Coronary artery (tissue), 2 donors: ENCODE measurements at regions not wholly inside any gene's neighbourhood (a gene's known extent, or its start where the extent isn't known, plus 50 kb on each side); places are given as distances from the start of the nearest gene placed in this dataset.
"Not testable (repeated sequence)": the region's sequence is repeated elsewhere in the genome, so short reads cannot be mapped to it uniquely, and the experiment has no call there.

Experiments used
- DNase-seq: peaks from one replicate; pipeline ENCODE4 v3.0.0-alpha.2; 2017; ENCODE audit warnings: low spot score
- H3K27ac ChIP-seq, 2 donors: fragments of 200-600 bp; sonication (generic); one replicate each; pipeline ENCODE4 v1.5.1; 2016 to 2019
- H3K4me3 ChIP-seq: fragments of 200-600 bp; sonication (generic); 2 replicates; pipeline ENCODE4 v1.5.1; 2016; ENCODE audit warnings: mild to moderate bottlenecking, moderate library complexity
- TF ChIP-seq, protein P1 (sequence below): fragments of 200-600 bp; sonication (generic); IDR thresholded peaks from one replicate; pipeline ENCODE4 v1.5.1; 2019; ENCODE audit warnings: antibody characterized with exemption

- TF ChIP-seq, protein P1, sequence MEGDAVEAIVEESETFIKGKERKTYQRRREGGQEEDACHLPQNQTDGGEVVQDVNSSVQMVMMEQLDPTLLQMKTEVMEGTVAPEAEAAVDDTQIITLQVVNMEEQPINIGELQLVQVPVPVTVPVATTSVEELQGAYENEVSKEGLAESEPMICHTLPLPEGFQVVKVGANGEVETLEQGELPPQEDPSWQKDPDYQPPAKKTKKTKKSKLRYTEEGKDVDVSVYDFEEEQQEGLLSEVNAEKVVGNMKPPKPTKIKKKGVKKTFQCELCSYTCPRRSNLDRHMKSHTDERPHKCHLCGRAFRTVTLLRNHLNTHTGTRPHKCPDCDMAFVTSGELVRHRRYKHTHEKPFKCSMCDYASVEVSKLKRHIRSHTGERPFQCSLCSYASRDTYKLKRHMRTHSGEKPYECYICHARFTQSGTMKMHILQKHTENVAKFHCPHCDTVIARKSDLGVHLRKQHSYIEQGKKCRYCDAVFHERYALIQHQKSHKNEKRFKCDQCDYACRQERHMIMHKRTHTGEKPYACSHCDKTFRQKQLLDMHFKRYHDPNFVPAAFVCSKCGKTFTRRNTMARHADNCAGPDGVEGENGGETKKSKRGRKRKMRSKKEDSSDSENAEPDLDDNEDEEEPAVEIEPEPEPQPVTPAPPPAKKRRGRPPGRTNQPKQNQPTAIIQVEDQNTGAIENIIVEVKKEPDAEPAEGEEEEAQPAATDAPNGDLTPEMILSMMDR: no peak
- H3K4me3 ChIP-seq: no peak overlapping the region
- no peak overlapping the region for H3K27ac ChIP-seq
- no peak for DNase-seq
Measured at GRCh38 chr4:188660796-188661195, 521.6 kb downstream of the TRIML1 start.

- no peak for DNase-seq
- TF ChIP-seq, protein P1: no peak
- H3K4me3 ChIP-seq: no peak overlapping the region
- H3K27ac ChIP-seq: no peak overlapping the region
Measured at GRCh38 chr4:188661502-188661901, 522.3 kb downstream of the TRIML1 start.

GRCh38 chr4:188663369-188663768 is 524.1 kb downstream of the TRIML1 start:
- Histone ChIP-seq H3K27ac (no peak overlapping the region), H3K4me3 (no peak overlapping the region)
- TF ChIP-seq, protein P1: no peak
- no peak for DNase-seq

DNA sequence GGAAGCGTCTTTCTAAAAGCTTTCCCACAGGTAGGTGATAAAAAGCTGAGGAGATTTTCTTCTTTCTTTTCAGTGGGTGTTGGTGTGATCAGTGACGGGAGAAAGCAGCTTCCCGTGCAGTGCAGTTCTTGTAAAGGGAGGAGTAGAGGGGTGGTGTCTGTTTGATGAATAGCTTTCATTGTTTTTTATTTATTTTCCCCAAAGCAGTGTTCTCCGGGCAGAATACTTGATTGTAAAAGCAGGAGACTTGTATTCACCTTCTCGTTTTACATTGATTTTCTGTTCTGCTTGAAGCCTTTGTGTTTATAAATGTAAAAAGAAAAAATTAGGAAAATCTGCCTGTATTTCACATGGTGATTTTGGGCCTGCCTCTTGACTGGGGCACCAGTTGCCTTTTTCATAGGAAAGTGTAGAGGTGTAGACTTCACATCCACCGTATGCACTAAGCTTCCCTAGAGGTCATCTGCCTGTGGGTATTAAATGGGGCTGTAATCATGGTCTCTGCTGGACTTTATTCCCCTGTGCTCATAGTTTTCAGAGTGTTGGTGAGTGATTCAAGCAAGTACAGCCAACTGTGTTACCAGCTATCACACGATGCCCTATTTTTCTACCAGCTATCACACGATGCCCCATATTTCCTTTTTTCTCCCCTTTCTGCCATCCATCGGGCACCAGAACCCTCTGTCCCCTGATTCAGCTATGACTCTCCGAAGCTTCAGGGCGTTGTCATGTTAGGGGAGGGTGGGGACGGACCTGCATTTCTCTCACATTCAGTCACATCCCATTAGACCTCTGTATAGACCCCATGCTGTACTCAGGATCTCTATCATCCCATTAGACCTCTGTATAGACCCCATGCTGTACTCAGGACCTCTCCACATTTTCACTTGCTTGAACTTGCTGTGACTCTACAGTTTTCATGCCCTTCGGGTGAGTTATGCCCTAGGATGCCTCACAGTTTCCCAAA is 526.5 kb downstream of the TRIML1 start:
- H3K4me3 ChIP-seq: no peak overlapping the region
- DNase-seq: no peak
- TF ChIP-seq, protein P1: no peak
- H3K27ac ChIP-seq: no peak overlapping the region

GRCh38 chr4:188678691-188679090 is 539.5 kb downstream of the TRIML1 start:
- not testable (repeated sequence) for DNase-seq, H3K4me3 ChIP-seq, H3K27ac ChIP-seq

GRCh38 chr4:188680004-188680666 is 540.9 kb downstream of the TRIML1 start:
- Histone ChIP-seq H3K27ac (no peak overlapping the region), H3K4me3 (no peak overlapping the region)
- no peak for DNase-seq
- TF ChIP-seq, protein P1: no peak

DNA sequence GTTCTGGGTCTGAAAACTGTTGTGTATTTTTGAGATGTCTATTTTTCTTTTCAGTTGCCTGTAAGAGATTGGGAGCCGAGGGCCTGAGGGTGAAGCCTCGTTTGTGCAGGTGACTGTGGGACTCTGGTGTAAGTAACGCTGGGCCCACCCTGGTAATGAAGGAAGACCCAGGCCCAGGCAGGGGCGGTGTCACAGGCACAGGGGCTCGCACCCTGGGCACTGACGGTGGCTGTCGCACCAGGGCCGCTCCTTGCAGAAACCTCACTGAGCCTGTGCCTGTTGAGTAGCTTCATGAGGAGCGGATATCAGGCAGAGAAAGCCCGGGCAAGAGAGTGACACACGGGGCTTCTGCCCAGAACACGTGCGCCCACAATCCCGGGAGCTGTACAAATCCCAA is 541.4 kb downstream of the TRIML1 start:
- TF ChIP-seq, protein P1: no peak
- H3K27ac ChIP-seq: no peak overlapping the region
- DNase-seq: no peak
- H3K4me3 ChIP-seq: no peak overlapping the region
